OCI-LY3 (cell line): ENCODE measurements at regions not wholly inside any gene's neighbourhood (a gene's known extent, or its start where the extent isn't known, plus 50 kb on each side); places are given as distances from the start of the nearest gene placed in this dataset.

Experiments used
- H2AFZ ChIP-seq: fragments of 200-600, 300-600 bp; shearing (Covaris generic); 2 replicates; pipeline ENCODE4 v1.6.0; 2014; ENCODE audit warnings: antibody characterized with exemption, low read depth, low read length
- H3K27ac ChIP-seq: fragments of 200-600, 300-600 bp; sonication (generic); 2 replicates; pipeline ENCODE4 v1.5.1; 2014; ENCODE audit warnings: mild to moderate bottlenecking, low read length, moderate library complexity, mixed read lengths
- H3K27me3 ChIP-seq: fragments of 200-600, 300-600 bp; sonication (generic); 2 replicates; pipeline ENCODE4 v1.6.1; 2014; ENCODE audit warnings: low read depth, low read length, mixed read lengths
- H3K36me3 ChIP-seq: fragments of 200-600, 300-600 bp; sonication (generic); replicated peaks from 2 replicates; pipeline ENCODE3; 2014; ENCODE audit warnings: low read depth, low read length, mixed read lengths
- H3K4me1 ChIP-seq: fragments of 300-600, 200-600 bp; sonication (generic); 2 replicates; pipeline ENCODE4 v1.6.1; 2014; ENCODE audit warnings: low read length, mixed read lengths
- H3K4me2 ChIP-seq: fragments of 200-600, 300-600 bp; sonication (generic); 2 replicates; pipeline ENCODE4 v1.6.1; 2014; ENCODE audit warnings: low read length, mixed read lengths
- H3K4me3 ChIP-seq: fragments of 300-600, 200-600 bp; sonication (generic); 2 replicates; pipeline ENCODE4 v1.5.1; 2014; ENCODE audit warnings: antibody characterized with exemption, mild to moderate bottlenecking, low read length, moderate library complexity
- H3K79me2 ChIP-seq: fragments of 300-600, 200-600 bp; shearing (Covaris generic); 2 replicates; pipeline ENCODE4 v1.6.1; 2014; ENCODE audit warnings: mild to moderate bottlenecking, low read length, mixed read lengths
- H3K9ac ChIP-seq: fragments of 300-600, 200-600 bp; shearing (Covaris generic); 2 replicates; pipeline ENCODE4 v1.6.0; 2014; ENCODE audit warnings: mild to moderate bottlenecking, low read length, moderate library complexity
- H3K9me3 ChIP-seq: fragments of 200-600, 300-600 bp; shearing (Covaris generic); 2 replicates; pipeline ENCODE4 v1.6.1; 2014; ENCODE audit warnings: low read length, mixed read lengths; ENCODE audit not compliant: insufficient read depth
- H4K20me1 ChIP-seq: fragments of 200-600, 300-600 bp; sonication (generic); 2 replicates; pipeline ENCODE4 v1.6.1; 2016; ENCODE audit warnings: low read length, mixed read lengths; ENCODE audit not compliant: insufficient read depth
- CTCF ChIP-seq: fragments of 200-600, 300-600 bp; sonication (generic); IDR thresholded peaks from 2 replicates; pipeline ENCODE4 v1.5.1; 2014; ENCODE audit warnings: antibody characterized with exemption, low read length, low read depth
- EZH2phosphoT487 ChIP-seq: fragments of 200-600 bp; shearing (Covaris generic); IDR thresholded peaks from 2 replicates; pipeline ENCODE4 v1.6.1; 2018; ENCODE audit warnings: antibody characterized with exemption, mixed run types, low read depth

DNA sequence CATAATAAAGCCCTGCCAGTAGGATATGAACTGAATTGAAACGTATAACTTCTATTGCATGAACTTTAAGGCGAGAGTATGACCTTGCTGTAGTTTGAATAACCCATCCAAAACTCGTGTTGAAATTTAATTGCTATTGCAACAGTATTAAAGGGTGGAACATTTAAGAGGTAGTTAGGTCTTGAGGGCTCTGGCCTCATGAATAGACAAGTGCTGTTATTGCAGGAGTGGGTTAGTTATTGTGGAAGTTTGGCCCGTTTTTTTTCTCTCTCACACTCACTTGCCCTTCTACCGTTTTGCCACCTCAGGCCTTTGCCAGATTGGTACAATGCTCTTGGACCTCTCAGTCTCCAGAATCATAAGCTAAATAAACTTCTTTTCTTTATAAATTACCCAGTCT, 473.7 kb upstream of the SYT1 start:
- H3K79me2 ChIP-seq: no peaks in the 10 kb centered on the region
- TF ChIP-seq EZH2phosphoT487 (no peak), CTCF (no peak)
- H3K9ac ChIP-seq: no peak overlapping the region
- no peaks in the 10 kb centered on the region for H3K27me3 ChIP-seq
- no peak overlapping the region for H3K4me2 ChIP-seq
- H3K36me3 ChIP-seq: no peaks in the 10 kb centered on the region
- H3K4me1 ChIP-seq: no peaks in the 10 kb centered on the region
- no peak overlapping the region for H2AFZ ChIP-seq
- no peaks in the 10 kb centered on the region for H3K9me3 ChIP-seq
- H3K27ac ChIP-seq: no peak overlapping the region
- no peaks in the 10 kb centered on the region for H4K20me1 ChIP-seq
- no peak overlapping the region for H3K4me3 ChIP-seq

DNA sequence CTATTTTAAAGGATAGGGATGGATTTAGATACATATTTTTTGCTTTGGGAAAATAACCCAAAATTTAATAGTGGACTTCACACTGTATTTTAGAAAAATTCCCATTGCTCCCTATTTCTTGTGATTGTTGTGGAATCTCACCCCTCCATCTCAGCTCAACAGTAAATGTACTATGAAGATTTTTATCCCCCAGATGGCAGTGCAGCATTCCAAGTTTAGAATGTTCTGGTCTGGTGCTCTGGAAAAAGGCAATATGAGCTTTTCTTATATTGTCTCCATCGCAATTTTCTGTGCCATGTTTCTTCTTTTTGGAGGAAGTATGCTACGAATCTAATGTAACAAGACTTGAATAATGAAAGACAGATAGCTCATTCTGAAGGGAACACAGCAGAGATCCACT, 471.7 kb upstream of the SYT1 start:
- Histone ChIP-seq H3K9me3 (no peaks in the 10 kb centered on the region), H3K4me2 (no peak overlapping the region), H2AFZ (no peak overlapping the region), H3K4me1 (no peaks in the 10 kb centered on the region), H3K27me3 (no peaks in the 10 kb centered on the region), H3K79me2 (no peaks in the 10 kb centered on the region), H3K4me3 (no peak overlapping the region), H3K9ac (no peak overlapping the region), H4K20me1 (no peaks in the 10 kb centered on the region), H3K36me3 (no peaks in the 10 kb centered on the region), H3K27ac (no peak overlapping the region)
- TF ChIP-seq CTCF (peak; percentile 47), EZH2phosphoT487 (no peak)

DNA sequence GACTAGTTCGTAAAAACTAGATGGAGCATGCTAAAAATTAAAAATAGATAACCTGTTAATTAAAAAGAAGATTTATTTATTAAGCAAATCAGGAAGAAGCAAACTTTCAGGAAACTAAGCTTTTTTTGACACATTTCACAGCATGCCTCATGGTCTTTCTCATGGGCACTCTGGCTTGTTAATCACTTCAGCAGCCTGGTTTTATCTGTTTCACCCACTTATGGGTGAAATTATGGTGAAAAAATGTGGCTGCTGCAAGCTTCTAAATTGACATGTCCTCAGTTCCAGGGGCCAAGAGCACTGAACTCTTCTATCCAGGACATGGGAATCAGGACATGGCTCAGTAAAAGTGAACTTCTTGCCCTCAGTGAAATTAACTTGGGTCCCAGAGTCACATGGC, 468.6 kb upstream of the SYT1 start:
- TF ChIP-seq CTCF (no peak), EZH2phosphoT487 (no peak)
- H3K4me1 ChIP-seq: no peaks in the 10 kb centered on the region
- no peaks in the 10 kb centered on the region for H3K79me2 ChIP-seq
- no peak overlapping the region for H3K4me3 ChIP-seq
- H4K20me1 ChIP-seq: no peaks in the 10 kb centered on the region
- H3K9me3 ChIP-seq: no peaks in the 10 kb centered on the region
- no peak overlapping the region for H3K9ac ChIP-seq
- H3K4me2 ChIP-seq: no peak overlapping the region
- no peaks in the 10 kb centered on the region for H3K36me3 ChIP-seq
- no peak overlapping the region for H2AFZ ChIP-seq
- no peaks in the 10 kb centered on the region for H3K27me3 ChIP-seq
- H3K27ac ChIP-seq: no peak overlapping the region

DNA sequence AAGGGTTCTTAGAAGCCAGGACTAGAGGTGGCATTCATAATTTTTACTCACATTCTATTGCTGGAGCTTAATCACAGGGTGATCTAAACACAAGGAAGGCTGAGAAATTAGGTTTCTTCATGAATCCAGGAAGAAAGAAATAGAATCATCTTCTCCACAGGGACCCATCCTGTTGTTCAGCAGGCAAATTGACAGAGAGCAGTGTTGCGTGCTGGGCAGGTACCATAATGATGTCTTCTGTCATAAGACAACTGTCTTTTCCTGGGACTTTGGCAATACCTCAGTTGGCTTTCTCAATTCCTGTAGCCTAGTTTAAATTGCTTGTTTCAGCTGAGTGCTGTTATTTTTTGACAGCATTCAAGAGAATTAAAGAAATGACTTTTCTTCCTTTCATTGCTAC, 468.0 kb upstream of the SYT1 start:
- H3K27me3 ChIP-seq: no peaks in the 10 kb centered on the region
- H2AFZ ChIP-seq: no peak overlapping the region
- no peak overlapping the region for H3K9ac ChIP-seq
- no peak overlapping the region for H3K27ac ChIP-seq
- no peaks in the 10 kb centered on the region for H4K20me1 ChIP-seq
- no peaks in the 10 kb centered on the region for H3K36me3 ChIP-seq
- no peaks in the 10 kb centered on the region for H3K9me3 ChIP-seq
- no peaks in the 10 kb centered on the region for H3K79me2 ChIP-seq
- H3K4me2 ChIP-seq: no peak overlapping the region
- H3K4me1 ChIP-seq: no peaks in the 10 kb centered on the region
- H3K4me3 ChIP-seq: no peak overlapping the region
- no peak for TF ChIP-seq CTCF
- no peak for TF ChIP-seq EZH2phosphoT487
